Lower leg skin (tissue), 3 donors: ENCODE measurements at regions not wholly inside any gene's neighbourhood (a gene's known extent, or its start where the extent isn't known, plus 50 kb on each side); places are given as distances from the start of the nearest gene placed in this dataset.

Experiments
- CTCF ChIP-seq, 3 donors: fragments of 450-650 bp; IDR thresholded peaks; one replicate each; pipeline ENCODE4 v1.5.1; 2016; ENCODE audit warnings: antibody characterized with exemption in 3 of 3, mild to moderate bottlenecking in 3 of 3, moderate library complexity in 2 of 3
- POLR2A ChIP-seq, 2 donors: fragments of 450-650 bp; IDR thresholded peaks; one replicate each; pipeline ENCODE4 v1.6.1; 2016 to 2017; ENCODE audit warnings: antibody characterized with exemption in 2 of 2, mild to moderate bottlenecking in 1 of 2, moderate library complexity in 1 of 2

DNA sequence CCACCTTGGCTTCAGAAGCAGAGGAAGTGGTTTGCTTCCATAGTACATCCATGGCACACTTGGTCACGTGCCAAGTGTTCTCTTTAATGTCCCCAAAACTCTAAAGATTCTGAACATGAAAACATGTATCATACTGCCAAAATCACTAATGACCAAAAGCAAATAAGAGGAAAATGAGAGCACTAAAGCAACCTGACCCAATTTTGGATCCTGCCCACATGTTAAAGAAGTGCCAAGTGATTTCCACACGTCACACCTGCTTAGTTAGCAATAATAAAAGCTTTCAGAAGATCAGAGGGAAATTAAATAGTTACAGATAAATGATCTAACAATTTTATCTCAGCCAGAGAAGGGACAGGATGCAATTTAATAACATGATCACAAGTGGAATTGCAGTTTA, 1170.0 kb downstream of the XPNPEP1 start:
- TF ChIP-seq CTCF (IDR thresholded peaks at IDR 0.05), result no peak
- no peak for TF ChIP-seq POLR2A (IDR thresholded peaks at IDR 0.05)
